Tibial nerve (tissue), 4 donors: ENCODE measurements at regions not wholly inside any gene's neighbourhood (a gene's known extent, or its start where the extent isn't known, plus 50 kb on each side); places are given as distances from the start of the nearest gene placed in this dataset.

Experiments used
- EP300 ChIP-seq, 2 donors: sonication (generic); formaldehyde crosslinking; IDR thresholded peaks; one replicate each; pipeline ENCODE4 v1.6.1; 2017; ENCODE audit warnings: antibody characterized with exemption in 2 of 2, mild to moderate bottlenecking in 1 of 2
- POLR2A ChIP-seq, 2 donors: fragments of 450-650 bp; IDR thresholded peaks; one replicate each; pipeline ENCODE4 v1.6.1; 2017; ENCODE audit warnings: antibody characterized with exemption in 2 of 2, mild to moderate bottlenecking in 2 of 2, moderate library complexity in 2 of 2
- TF ChIP-seq, protein P1 (sequence below), 5 experiments: fragments of 200-600 bp in 3 of 5; fragments of 450-650 bp in 2 of 5; sonication (generic) in 3 of 5; IDR thresholded peaks; one replicate each; pipeline ENCODE4 v1.5.1; 2016 to 2019; ENCODE audit warnings: antibody characterized with exemption in 5 of 5, mild to moderate bottlenecking in 3 of 5, moderate library complexity in 2 of 5

DNA sequence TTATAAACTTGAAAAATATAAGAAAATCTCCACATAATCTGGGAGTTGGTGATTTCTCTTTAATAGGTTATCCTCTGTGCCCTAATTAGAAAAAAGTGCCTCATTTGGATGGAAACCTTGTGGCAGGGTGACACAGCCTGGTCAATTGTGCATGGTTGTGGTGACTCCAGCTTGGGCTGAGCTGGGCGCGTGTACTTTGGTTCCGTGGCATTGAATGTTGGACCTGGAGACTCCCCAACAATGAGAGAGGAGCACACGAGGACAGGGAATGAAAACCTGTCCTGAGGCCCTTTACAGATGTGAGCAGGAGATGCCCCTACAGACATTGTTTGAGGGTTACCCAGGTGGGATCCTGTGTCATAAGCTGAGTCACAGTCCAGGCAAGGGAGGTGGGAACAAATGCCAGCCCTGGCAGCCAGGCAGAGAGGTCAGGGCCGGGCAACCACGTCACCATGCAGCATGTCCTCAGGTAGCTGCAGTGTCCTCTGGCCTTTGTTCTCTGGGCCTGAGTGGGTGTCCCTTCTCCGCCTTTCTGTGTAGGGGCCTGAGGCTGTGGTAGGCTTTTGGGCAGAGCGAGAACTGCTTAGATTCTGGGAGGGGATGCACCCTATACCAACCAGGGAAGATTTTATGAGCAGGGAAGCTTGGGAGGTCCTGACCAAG lies 147.4 kb upstream of the TBX20 start:
- TF ChIP-seq, protein P1, sequence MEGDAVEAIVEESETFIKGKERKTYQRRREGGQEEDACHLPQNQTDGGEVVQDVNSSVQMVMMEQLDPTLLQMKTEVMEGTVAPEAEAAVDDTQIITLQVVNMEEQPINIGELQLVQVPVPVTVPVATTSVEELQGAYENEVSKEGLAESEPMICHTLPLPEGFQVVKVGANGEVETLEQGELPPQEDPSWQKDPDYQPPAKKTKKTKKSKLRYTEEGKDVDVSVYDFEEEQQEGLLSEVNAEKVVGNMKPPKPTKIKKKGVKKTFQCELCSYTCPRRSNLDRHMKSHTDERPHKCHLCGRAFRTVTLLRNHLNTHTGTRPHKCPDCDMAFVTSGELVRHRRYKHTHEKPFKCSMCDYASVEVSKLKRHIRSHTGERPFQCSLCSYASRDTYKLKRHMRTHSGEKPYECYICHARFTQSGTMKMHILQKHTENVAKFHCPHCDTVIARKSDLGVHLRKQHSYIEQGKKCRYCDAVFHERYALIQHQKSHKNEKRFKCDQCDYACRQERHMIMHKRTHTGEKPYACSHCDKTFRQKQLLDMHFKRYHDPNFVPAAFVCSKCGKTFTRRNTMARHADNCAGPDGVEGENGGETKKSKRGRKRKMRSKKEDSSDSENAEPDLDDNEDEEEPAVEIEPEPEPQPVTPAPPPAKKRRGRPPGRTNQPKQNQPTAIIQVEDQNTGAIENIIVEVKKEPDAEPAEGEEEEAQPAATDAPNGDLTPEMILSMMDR (IDR thresholded peaks at IDR 0.05) = no peak
- TF ChIP-seq EP300 (IDR thresholded peaks at IDR 0.05) = no peak
- TF ChIP-seq POLR2A (IDR thresholded peaks at IDR 0.05) = no peak
